PFSK-1 (cell line): ENCODE measurements at regions not wholly inside any gene's neighbourhood (a gene's known extent, or its start where the extent isn't known, plus 50 kb on each side); places are given as distances from the start of the nearest gene placed in this dataset.

ENCODE experiments used
- FOXP2 ChIP-seq: optimal IDR thresholded peaks from 2 replicates; pipeline ENCODE3; 2011; ENCODE audit warnings: borderline replicate concordance, control low read depth, inconsistent platforms; ENCODE audit not compliant: insufficient read depth; ENCODE audit errors: extremely low read length, extremely low read depth
- POLR2AphosphoS5 ChIP-seq: IDR thresholded peaks from 2 replicates; pipeline ENCODE4 v1.6.1; 2012; ENCODE audit warnings: low read depth, mild to moderate bottlenecking, control low read depth, low read length, moderate library complexity
- REST ChIP-seq, 2 experiments: IDR thresholded peaks; 2 replicates each; pipeline versions ENCODE4 v1.6.1 to v1.8.0; 2011 to 2012; ENCODE audit warnings: low read depth in 2 of 2, low read length in 2 of 2, control low read depth in 1 of 2, inconsistent platforms in 1 of 2, mild to moderate bottlenecking in 1 of 2, moderate library complexity in 1 of 2; ENCODE audit not compliant: insufficient read depth in 1 of 2
- SIN3A ChIP-seq: IDR thresholded peaks from 2 replicates; pipeline ENCODE4 v1.6.1; 2012; ENCODE audit warnings: mild to moderate bottlenecking, low read length, moderate library complexity, borderline replicate concordance; ENCODE audit not compliant: insufficient read depth
- TAF1 ChIP-seq: IDR thresholded peaks from 2 replicates; pipeline ENCODE4 v1.6.1; 2012; ENCODE audit warnings: low read length, control low read depth, borderline replicate concordance; ENCODE audit not compliant: insufficient read depth

- TF ChIP-seq REST (IDR thresholded peaks at IDR 0.05; ENCODE audit: insufficient read depth in 1 of 2, low read depth in 2 of 2, low read length in 2 of 2), result no peak
- TF ChIP-seq TAF1, result no peak
- no peak for TF ChIP-seq SIN3A
Observed at GRCh38 chr10:108788891-108789290, 1134.4 kb downstream of the XPNPEP1 start.

GRCh38 chr10:108787932-108788331 lies 1135.4 kb downstream of the XPNPEP1 start:
- no peak for TF ChIP-seq POLR2AphosphoS5
- no peak for TF ChIP-seq TAF1
- no peak for TF ChIP-seq FOXP2
- TF ChIP-seq SIN3A, result no peak
- no peak for TF ChIP-seq REST (IDR thresholded peaks at IDR 0.05; ENCODE audit: insufficient read depth in 1 of 2, low read depth in 2 of 2, low read length in 2 of 2)

GRCh38 chr10:108785011-108785410 lies 1138.3 kb downstream of the XPNPEP1 start:
- no peak for TF ChIP-seq SIN3A

GRCh38 chr10:108784534-108784933 lies 1138.8 kb downstream of the XPNPEP1 start:
- TF ChIP-seq FOXP2 (no peak), POLR2AphosphoS5 (no peak), SIN3A (no peak), TAF1 (no peak), REST (IDR thresholded peaks at IDR 0.05; ENCODE audit: insufficient read depth in 1 of 2, low read depth in 2 of 2, low read length in 2 of 2) (no peak)

GRCh38 chr10:108783897-108784296 lies 1139.4 kb downstream of the XPNPEP1 start:
- TF ChIP-seq TAF1 (no peak), POLR2AphosphoS5 (no peak), FOXP2 (no peak), SIN3A (no peak), REST (IDR thresholded peaks at IDR 0.05; ENCODE audit: insufficient read depth in 1 of 2, low read depth in 2 of 2, low read length in 2 of 2) (no peak)
